HG02571 (cell line): ENCODE measurements at regions not wholly inside any gene's neighbourhood (a gene's known extent, or its start where the extent isn't known, plus 50 kb on each side); places are given as distances from the start of the nearest gene placed in this dataset.

Experiments used
- ATAC-seq: cut with Tn5 transposase; IDR thresholded peaks from one replicate; pipeline ENCODE4 v1.9.1; 2021; ENCODE audit warnings: mild to moderate bottlenecking, moderate library complexity; ENCODE audit not compliant: unreplicated experiment

GRCh38 chr2:220269367-220269766 lies 641.9 kb downstream of the SLC4A3 start:
- ATAC-seq, result no peak

GRCh38 chr2:220270481-220271070 lies 643.1 kb downstream of the SLC4A3 start:
- ATAC-seq, result no peak

- ATAC-seq, result no peak
These were observed 645.2 kb downstream of the SLC4A3 start for GRCh38 chr2:220272656-220273055.

- ATAC-seq, result no peak
These were observed 645.7 kb downstream of the SLC4A3 start for GRCh38 chr2:220273082-220273481.

GRCh38 chr2:220275454-220275853 lies 648.0 kb downstream of the SLC4A3 start:
- no peak for ATAC-seq

- ATAC-seq, result no peak
These were observed 649.5 kb downstream of the SLC4A3 start for GRCh38 chr2:220276741-220277444.

GRCh38 chr2:220277445-220277975 lies 650.1 kb downstream of the SLC4A3 start:
- no peak for ATAC-seq

- no peak for ATAC-seq
These were observed 650.6 kb downstream of the SLC4A3 start for GRCh38 chr2:220278022-220278421.

GRCh38 chr2:220279372-220279771 lies 651.9 kb downstream of the SLC4A3 start:
- no peak for ATAC-seq

GRCh38 chr2:220279840-220280239 lies 652.4 kb downstream of the SLC4A3 start:
- ATAC-seq, result no peak

- ATAC-seq, result no peak
These were observed 653.3 kb downstream of the SLC4A3 start for GRCh38 chr2:220280736-220281135.

GRCh38 chr2:220281771-220282170 lies 654.3 kb downstream of the SLC4A3 start:
- no peak for ATAC-seq

- ATAC-seq, result no peak
These were observed 654.8 kb downstream of the SLC4A3 start for GRCh38 chr2:220282236-220282635.

- ATAC-seq, result no peak
These were observed 666.5 kb downstream of the SLC4A3 start for GRCh38 chr2:220293966-220294365.

- no peak for ATAC-seq
These were observed 668.7 kb downstream of the SLC4A3 start for GRCh38 chr2:220296174-220296573.

- no peak for ATAC-seq
These were observed 669.7 kb downstream of the SLC4A3 start for GRCh38 chr2:220297093-220297492.

- ATAC-seq, result no peak
These were observed 673.4 kb downstream of the SLC4A3 start for GRCh38 chr2:220300806-220301205.

- ATAC-seq, result no peak
These were observed 675.3 kb downstream of the SLC4A3 start for GRCh38 chr2:220302756-220303155.

- ATAC-seq, result no peak
These were observed 681.8 kb downstream of the SLC4A3 start for GRCh38 chr2:220309215-220309614.

GRCh38 chr2:220310451-220310861 lies 683.0 kb downstream of the SLC4A3 start:
- ATAC-seq, result no peak

- no peak for ATAC-seq
These were observed 687.8 kb downstream of the SLC4A3 start for GRCh38 chr2:220315098-220315823.

- ATAC-seq, result no peak
These were observed 690.6 kb downstream of the SLC4A3 start for GRCh38 chr2:220318037-220318436.
